ENCODE measurements at regions not wholly inside any gene's neighbourhood (a gene's known extent, or its start where the extent isn't known, plus 50 kb on each side); places are given as distances from the start of the nearest gene placed in this dataset.
"Not testable (repeated sequence)": the region's sequence is repeated elsewhere in the genome, so short reads cannot be mapped to it uniquely, and the experiment has no call there.

DNA sequence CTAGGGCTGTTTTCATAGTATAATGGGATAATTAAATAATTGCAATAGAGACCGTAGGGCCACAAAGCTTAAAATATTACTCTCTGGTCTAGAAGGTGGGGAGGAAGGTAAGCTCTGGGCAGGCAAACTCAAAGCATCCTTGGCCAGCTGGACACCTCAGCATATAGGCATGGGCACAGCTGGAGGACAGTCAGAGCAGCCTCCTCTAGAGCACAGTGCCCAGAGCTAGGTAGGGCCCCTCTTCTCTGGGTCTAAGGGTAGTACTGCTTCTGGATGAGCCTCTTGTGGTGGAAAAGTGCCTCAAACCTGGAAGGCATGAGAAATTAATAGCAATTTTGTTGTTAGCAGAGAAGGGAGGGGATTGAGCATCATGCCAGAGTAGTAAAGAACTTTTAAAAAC, 116.9 kb upstream of the FOXN2 start:
- DNase-seq: no peak

DNA sequence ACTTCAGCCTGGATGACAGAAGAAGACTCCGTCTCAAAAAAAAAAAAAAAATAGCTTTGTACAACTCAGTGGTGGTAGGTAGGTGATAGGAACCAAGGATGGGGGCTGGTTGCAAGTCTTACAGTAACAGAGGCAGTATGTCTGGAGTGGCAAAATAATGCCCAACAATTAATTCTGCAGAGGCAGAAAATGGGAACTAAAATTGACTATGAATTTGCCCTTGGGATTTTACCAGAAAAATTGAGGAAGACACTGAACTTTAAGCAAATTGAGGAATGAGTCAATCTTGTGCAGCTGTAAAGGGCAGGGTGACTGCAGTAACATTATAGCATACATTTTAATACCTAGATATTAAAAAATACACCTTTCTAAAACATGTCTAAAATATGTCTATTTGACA, 116.1 kb upstream of the FOXN2 start:
- peak; percentile 83 to 84 for DNase-seq

DNA sequence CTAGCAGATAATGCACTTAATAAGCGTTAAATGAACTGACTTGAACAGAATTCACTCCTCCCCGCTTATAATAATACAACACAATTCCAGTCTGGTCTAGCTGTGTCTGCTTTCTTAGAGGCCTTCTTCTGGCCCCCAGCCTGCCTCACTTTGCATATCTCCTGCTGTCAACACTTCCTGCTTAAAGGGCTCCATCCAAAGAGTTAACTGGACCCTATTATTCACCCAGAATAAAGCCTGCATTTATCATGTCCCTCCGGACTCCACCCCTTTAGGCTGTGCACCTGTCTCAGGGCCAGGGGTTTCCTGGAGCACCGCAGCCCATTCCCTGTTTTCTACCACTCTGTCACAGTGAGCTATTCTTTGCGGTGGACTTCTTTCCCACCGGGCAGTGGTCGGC, 115.4 kb upstream of the FOXN2 start:
- no peak for DNase-seq

DNA sequence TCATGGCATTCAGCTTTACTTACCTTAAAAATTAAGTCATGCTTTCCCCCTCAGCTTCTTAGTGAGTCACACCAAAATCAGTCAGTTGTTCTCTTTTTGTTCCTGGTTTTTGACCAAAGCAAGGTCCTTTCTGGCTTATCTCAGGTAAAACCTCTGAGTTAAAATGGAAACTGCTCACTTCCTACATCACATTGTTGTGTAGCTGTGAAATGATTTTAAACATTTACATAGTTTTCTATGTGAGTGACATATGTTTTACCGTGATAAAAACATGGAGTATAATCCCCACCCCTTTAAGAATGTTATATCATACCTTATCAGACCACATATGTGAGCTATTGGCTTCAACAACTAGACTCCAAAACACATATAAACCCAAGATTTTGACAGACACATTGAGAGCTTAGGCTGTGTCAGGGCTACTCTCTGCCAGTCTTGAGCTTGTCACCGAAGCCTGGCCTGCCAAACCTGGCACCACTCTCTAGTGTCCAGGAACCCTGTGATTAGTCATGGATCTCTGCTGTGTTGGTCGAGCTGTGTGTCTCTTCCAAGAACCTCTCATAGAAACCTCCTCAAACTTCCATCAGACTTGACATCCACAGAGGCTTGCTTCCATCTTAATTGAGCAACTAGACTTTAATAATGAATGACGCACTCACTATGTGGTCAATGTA, 113.7 kb upstream of the FOXN2 start:
- DNase-seq: no peak

DNA sequence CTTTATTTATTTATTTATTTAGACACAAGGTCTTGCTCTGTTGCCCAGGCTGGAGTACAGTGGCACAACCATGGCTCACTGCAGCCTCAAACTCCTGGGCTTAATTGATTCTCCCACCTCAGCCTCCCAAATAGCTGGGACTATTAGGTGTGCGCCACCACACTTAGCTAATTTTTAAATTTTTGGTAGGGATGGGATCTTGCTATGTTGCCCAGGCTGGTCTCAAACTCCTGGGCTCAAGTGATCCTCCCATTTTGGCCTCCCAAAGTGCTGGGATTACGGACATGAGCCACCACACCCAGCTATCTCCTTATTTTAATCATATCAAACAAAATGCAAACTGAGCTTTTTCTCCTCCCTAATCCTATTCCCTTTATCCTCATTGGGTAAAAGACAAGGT, 113.0 kb upstream of the FOXN2 start:
- DNase-seq: not testable (repeated sequence)

DNA sequence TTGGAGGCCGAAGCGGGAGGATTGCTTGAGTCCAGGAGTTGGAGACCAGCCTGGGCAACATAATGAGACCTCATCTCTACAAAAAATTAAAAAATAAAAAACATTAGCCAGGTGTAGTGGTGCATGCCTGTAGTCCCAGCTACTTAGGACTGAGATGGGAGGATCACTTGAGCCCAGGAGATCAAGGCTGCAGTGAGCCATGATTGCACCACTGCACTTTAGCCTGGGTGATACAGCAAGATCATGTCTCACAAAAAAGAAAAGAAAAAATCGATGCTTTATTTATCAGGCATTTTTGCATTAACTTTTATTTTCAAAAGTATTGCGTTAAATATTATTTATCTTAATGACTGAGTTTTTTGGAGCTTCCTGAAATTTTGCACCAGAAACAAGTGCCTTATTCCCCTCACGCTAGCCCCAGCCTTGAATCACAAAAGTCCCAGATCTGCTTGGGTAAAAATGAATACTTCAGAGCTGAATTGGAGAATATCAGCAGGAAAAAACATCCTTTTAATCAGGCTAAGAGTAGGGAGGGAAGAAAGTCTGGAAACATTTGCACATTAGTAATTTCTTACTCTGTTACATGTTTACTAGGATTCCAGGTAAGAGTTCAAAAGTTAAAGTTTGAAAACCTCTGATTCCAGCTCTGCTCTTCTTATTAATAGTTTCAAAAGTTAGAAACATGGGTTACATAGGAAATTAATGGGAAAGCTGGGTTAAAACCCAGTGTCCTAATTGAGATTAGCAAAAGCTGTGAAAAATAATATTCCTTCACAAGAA, 111.4 kb upstream of the FOXN2 start:
- no peak for DNase-seq

DNA sequence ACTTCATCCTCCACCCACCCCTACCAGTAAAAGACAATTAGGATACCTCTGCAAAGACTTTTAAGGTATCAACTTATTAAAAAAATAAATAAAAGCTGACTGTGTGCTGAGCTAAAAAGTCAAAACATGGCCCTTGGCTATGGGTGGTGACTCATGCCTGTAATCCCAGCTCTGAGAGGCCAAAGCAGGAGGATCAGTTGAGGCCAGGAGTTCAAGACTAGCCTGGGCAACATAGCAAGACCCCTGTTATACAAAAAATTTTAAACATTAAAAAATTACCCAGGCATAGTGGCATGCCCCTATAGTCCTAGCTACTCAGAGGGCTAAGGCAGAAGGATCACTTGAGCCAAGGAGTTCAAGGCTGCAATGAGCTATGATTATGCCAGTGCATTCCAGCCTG, 110.8 kb upstream of the FOXN2 start:
- DNase-seq: no peak

DNA sequence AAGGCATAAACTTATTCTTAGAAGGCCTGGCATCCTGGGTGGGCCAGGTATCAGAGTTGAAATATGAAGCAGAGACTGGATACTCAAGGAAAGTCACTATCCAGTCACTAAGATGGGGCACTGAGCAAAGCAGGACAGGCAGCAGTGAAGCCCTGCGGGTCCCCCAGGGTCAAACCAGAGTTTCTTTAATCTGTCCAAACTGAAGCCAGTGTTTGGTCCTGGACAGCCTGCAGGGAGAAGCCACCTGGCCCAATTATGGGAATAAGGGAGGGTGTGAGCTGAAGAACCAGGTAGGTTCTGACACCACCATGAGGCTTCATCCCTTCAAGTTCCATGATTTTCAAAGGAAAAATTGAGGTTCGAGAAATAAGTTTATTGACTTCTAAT, 109.7 kb upstream of the FOXN2 start:
- DNase-seq: no peak

DNA sequence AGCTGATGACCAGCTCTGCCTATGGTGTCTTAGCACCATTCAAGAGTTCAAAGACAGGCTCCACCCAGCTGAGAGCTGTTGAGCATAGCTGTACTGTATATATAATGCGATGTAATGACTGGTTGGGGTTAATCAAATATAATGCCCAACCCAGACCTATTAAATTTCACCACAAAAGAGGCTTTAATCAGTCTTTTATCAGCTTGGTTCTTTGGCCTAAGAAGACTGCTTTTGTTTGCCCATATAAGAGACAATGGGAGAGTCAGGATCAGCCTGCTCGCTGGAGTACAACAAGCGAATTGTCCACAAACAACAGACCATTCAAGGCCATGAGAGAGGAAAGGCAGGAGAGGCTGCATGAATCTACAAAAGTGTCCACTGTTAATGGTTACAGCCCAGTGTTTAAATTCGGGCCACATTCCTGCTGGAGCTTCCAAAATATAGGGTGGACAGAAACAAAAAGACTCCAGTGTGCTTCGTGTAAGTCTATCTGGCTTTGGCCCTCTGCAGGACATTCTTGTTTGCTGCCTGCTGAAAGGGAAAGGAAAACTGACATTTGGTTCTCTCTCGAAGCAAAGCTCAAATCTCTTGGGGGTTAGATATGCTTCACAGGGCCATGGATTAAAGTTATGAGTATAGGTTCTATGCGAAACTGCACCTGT, 109.2 kb upstream of the FOXN2 start:
- DNase-seq: peak in 1 of 2 donors; percentile 35

DNA sequence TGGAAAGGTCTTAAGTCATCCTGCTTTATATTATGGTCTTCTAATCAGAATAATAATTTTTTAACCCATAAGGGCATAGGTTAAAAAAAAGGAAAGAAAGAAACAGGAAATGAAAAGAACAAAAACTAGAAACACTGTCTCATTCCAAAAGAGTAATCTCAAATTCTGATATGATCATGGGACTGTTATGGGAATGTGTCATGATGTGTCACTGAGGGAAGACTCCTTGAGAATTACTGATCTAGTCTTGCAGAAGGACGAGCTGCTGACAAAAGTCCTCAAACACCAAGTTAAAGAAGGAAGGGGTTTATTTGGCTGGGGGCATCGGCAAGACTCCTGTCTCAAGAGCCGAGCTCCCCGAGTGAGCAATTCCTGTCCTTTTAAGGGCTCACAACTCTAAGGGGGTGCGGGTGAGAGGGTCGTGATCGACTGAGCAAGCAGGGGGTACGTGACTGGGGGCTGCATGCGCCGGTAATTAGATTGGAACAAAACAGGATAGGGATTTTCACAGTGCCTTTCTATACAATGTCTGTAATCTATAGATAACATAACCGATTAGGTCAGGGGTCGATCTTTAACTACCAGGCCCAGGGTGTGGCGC, 108.3 kb upstream of the FOXN2 start:
- peak in 1 of 2 donors; percentile 57 for DNase-seq

DNA sequence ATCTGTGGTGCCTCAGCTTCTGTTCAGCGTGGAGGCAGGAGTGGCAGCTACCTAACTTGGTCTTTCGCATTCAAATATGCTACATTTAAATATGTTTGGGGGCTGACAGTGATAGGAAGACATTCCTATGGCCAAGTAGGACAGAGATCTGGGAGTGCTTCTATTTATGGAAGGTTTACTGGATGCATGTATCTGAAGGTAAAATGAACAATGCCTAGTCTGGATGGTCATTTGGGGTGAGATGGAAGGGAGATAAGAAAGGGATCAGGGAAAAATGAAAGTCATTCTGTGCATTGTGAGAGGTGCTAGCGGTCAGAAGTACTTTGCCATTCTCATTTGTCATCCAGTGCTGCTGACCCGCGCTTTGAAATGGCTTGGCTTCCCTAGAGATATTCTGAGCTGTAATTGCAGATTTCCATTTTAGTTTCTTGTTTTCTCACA, 107.3 kb upstream of the FOXN2 start:
- no peak for DNase-seq

DNA sequence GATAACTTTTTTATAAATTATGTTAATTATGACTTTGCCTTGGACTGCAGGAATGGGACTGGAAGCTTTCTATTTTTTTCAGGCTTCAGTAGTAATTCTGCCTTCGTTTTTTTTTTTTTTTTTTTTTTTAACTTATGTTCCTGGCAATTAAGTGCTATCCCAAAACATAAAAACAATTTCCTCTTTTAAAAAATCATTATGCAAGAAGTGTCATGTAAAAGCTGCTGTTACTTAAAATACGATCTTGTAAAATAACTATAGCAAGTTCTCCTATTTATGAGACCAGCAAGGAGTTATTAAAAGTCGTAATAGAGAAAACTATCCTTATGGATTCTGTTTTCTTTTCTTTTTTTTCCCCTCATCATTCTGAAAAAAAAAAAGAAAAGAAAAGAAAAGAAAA, 106.6 kb upstream of the FOXN2 start:
- DNase-seq: peak; percentile 42 to 48

DNA sequence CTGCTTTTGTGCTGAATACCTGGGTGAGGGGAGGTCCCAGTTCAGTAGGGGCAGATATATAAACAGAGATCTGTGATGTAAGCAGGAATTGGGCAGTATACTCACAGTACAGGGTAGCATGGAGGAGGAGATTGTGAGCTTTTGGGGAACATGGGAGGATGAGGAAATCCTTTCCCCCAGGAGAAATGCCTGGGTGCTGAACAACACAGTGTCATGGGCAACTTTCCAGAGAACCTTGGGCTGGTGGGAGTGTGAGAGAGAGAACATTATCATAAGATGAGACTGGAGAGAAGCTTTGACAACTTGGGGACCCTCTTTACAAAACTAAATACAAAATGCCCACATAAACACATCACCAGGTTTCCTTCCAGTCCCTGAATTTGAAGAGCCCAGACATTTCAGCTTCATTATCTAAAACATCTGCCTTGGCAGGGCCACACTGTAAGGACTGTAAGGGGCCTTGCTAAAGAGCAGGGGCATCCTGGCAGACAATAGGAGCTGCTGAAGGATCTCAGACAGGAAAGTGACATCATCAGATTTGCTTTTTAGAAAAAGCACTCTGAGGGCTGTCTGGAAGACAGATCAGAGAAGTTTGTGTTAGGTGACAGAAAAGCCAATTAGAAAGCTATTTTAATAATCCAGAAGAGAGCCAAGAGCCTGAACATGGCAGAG, 105.1 kb upstream of the FOXN2 start:
- DNase-seq: no peak

DNA sequence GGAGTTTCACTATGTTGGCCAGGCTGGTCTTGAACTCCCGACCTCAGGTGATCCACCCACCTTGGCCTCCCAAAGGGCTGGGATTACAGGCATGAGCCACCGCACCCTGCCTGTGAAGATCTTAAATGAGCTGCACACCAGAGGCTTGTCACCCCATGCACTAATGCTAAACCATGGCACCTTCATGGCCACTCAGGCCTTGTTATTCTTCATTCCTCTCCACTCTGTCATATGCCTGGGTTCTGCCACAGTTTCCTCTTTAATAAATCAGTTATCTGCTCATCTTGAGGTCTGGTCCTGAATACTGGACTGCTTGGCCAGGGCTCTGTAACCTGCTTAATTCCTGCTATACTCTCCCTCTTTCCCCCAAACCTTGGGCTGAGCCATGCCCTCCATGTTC, 104.3 kb upstream of the FOXN2 start:
- DNase-seq: no peak

DNA sequence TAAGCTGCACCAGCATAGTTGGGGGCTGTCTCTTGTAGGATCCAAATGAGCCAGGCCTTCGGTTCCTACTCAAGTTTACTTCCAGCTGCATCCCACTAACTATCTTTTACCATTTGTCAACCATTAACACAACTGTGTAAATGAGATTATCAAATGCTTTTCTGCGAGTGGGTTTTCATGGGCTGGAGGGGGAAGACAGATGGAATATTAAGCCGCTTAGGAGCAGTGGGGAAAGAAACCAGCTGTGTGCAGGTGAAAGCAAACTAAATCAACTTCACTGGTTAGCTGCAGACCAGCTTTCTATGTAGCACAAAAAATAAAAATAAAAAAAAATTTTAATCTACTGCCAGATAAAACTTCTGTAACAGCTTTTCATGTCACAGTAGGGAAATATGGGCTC, 100.8 kb upstream of the FOXN2 start:
- DNase-seq: no peak

DNA sequence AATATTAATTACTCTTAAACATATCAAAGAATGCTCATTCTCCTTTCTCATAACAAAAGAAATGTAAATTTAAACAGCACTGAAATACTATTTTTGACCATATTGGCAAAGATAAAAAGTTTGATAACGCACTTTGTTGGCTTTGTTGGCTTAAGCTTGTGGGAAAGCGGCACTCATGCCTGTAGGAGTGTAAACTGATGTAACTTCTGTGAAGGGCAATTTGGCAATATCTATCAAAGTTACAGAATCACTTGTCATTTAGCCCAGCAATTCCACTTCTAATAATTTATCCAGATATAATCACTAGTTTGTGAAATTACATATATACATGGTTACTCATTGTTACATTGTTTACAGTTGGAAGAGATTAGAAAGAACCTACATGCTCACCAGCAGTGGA, 96.3 kb upstream of the FOXN2 start:
- DNase-seq: peak; percentile 46 to 50

DNA sequence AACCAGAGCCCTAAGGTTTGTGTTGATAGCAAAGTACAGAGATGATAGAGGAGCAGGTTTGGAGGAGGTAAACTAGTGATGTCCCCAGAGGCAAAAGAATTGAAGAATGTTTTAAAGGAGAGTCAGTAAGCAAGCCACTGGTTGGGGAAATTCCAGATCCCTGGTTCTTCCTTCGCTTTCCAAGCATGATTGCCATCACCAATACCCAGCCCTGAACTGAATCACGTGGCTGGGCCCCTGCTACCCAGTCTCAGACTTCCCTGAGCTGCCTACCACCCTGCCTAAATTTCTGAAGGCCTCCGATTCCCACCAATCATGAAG, 95.3 kb upstream of the FOXN2 start:
- DNase-seq: no peak

DNA sequence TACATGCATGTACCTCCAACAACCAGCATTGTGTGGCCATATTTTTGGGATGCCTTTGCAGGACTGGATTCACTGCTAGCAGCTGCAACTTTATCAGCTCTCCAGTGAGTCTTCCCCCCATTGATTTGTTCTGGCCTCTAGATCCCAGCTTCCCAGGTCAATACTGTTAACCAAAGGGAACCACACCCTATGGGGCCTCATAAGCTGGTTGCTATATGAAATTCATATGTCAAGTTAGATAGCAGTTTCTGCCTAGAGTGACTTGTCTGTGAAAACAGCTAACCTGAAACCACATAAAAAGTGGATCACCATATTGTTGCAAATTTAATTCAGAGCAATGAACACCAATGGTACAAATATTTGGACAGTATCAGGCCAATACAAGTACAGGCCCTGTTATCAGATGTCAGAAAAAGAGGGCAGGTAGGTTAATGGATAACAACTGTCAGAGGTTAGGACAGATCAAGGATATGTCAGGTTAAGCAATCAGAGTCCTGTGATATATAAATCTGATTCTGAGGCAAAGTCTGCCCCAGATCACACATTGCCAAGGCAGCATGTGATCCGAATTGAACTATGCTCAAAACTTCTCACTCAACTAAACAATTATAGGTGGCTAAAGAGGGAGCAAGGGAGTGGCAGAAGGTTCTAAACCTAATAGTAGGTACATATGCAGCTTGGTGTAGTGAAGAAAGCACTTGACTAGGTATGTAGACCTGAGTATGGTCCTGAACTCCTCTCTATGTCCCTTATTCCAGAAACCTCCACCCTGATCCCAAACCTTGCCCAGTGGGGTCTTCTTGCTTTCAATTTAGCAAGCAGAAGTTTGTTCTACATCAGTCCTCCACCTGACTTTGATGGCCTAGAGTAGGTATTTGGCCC, 94.7 kb upstream of the FOXN2 start:
- no peak for DNase-seq

DNA sequence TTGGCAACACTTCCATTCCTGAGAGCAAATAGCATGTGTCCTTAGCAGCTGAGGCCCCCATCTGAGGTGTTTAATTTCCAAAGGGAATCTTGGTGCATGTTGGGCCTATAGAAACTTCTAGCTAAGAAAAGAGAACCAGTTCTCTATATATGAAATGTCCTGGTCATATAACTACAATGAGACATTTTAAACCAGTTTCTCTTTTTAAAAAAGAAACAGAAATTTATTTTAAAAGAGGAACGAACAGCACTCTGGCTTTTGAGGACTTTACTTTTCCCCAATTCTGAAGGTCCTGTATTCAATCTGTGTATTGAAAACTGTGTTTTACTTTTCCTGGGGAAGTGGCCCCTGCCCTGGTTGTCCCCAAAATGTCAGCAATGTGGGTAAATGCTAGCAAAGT, 94.0 kb upstream of the FOXN2 start:
- peak; percentile 53 to 56 for DNase-seq

DNA sequence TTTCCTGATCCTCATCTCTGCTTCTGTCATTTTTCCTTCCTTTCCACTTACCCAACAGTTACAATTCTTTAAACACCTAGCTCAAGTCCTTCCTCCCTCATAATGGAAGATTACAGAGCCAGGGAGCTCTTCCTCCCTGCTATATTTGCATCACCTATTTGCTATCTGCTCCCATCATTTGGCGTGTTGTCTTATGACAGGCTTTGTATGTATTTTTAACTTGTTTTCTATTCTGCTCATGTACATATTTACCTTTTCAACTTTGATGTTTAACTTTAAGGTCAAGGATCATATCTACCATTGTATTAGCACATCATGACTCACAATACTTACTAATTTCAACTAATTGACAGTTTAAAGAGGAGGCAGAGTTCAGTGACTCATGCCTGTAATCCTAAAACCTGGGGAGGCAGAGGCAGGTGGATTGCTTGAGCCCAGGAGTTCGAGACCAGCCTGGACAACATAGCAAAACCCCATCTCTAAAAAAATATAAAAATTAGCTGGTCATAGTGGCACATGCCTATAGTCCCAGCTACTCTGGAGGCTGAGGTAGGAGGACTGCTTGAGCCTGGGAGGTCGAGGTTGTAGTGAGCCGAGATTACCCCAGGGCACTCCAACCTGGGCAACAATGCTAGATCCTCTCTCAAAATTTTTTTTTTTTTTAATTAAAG, 92.5 kb upstream of the FOXN2 start:
- DNase-seq: no peak

DNA sequence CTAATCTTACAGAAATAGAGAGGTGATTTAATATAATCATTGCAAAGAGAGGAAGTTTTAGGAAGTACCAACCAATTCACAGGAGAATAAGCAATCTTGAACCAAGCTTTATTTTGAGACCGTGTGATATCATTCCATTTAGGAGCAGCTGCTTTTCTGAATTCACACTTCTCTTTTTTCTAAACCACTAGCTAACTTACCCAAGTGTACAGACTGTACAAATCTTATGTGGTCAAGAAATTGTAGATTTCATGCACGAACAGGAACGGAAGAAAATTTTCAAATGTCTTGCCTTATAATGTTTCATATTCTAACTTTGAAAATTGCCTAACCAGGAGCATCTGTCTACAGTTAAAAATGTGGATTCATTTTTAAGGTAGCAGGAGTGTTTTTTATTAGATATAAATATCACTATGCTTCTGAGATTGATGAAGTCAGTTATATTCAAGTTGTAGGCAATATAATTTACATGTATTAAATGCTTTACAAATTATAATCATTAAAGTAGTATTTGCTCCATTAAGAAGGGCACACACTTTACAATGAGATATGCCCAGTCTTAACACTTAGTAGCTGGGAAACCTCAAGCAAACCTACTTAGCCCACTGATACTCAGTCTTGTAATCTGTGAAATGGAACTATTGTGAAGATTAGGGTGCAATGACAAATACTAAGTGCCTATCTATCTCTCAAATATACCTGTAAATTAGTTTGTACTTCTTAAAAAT, 86.7 kb upstream of the FOXN2 start:
- DNase-seq: peak; percentile 83 to 97
